HepG2 (cell line): ENCODE measurements at regions not wholly inside any gene's neighbourhood (a gene's known extent, or its start where the extent isn't known, plus 50 kb on each side); places are given as distances from the start of the nearest gene placed in this dataset.

Experiments
- ATAC-seq: fragments of 200-7000 bp; cut with Tn5 transposase; 3 replicates; pipeline ENCODE4 v1.9.1; 2020; ENCODE audit warnings: mild to moderate bottlenecking, moderate library complexity
- BruUV-seq: library from RNA; stranded (reverse); fragments of 400-500 nt; replicated peaks from 2 replicates; lab custom pipeline; 2021; lab: Mats Ljungman, UMichigan
- CTCF ChIA-PET: fragments of 300-600 bp; formaldehyde crosslinking; extraction: SDS; loops from one replicate; lab custom pipeline; 2021; ENCODE audit warnings: low total read pairs, inconsistent platforms, low intra/inter-chr PET ratio; lab: Yijun Ruan, JAX
- POLR2A ChIA-PET: fragments of 350-600 bp; sonication (Branson Sonifier 250); formaldehyde crosslinking; loops from one replicate; lab custom pipeline; 2020; ENCODE audit warnings: antibody characterized with exemption, inconsistent platforms; lab: Yijun Ruan, JAX
- DNase-seq: peaks from one replicate; pipeline ENCODE4 v3.0.0-alpha.2; 2015; ENCODE audit warnings: low spot score
- FAIRE-seq: peaks from 3 replicates; lab custom pipeline; 2011; peaks lifted over from hg19 to GRCh38; lab: Jason Lieb, UNC
- H2AFZ ChIP-seq: one replicate; pipeline ENCODE4 v1.6.1; 2011; ENCODE audit warnings: low read length, inconsistent platforms
- H3K27ac ChIP-seq: fragments of 300-600 bp; 3 replicates; pipeline ENCODE4 v1.8.0; 2011; ENCODE audit warnings: mixed run types, mild to moderate bottlenecking, mixed read lengths, low read length, inconsistent platforms; ENCODE audit not compliant: insufficient read depth; ENCODE audit errors: extremely low read length
- H3K27me3 ChIP-seq, 2 experiments: fragments of 200-600 bp in 1 of 2; 2 replicates in 1 of 2; 3 replicates in 1 of 2; pipeline versions ENCODE4 v1.6.0 to v1.8.0; 2011; ENCODE audit warnings: low read length in 2 of 2, mild to moderate bottlenecking in 2 of 2, moderate library complexity in 2 of 2, inconsistent platforms in 1 of 2; ENCODE audit not compliant: insufficient read depth in 2 of 2, control insufficient read depth in 1 of 2
- H3K36me3 ChIP-seq, 2 experiments: fragments of 200-600 bp in 1 of 2; replicated peaks in 1 of 2; 2 replicates in 1 of 2; 3 replicates in 1 of 2; pipeline versions ENCODE4 v1.5.1 to v1.8.0; 2011; ENCODE audit warnings: low read length in 2 of 2, inconsistent platforms in 1 of 2; ENCODE audit not compliant: insufficient read depth in 2 of 2, control insufficient read depth in 1 of 2
- H3K4me1 ChIP-seq: 2 replicates; pipeline ENCODE4 v1.5.1; 2012; ENCODE audit warnings: low read length, inconsistent platforms; ENCODE audit not compliant: insufficient read depth
- H3K4me2 ChIP-seq: 2 replicates; pipeline ENCODE4 v1.6.0; 2011; ENCODE audit warnings: low read depth, low read length, inconsistent platforms
- H3K4me3 ChIP-seq, 3 experiments: fragments of 200-600 bp in 1 of 3; sonication (generic), shearing (Covaris generic) in 1 of 3; replicated peaks in 1 of 3; 2 replicates each; pipeline ENCODE4 v1.5.1; 2011 to 2016; ENCODE audit warnings: low read length in 3 of 3, inconsistent platforms in 2 of 3, low read depth in 2 of 3, mild to moderate bottlenecking in 2 of 3, control low read depth in 1 of 3, mixed read lengths in 1 of 3; ENCODE audit not compliant: insufficient read depth in 1 of 3
- H3K79me2 ChIP-seq: one replicate; pipeline ENCODE4 v1.6.1; 2011; ENCODE audit warnings: low read length, inconsistent platforms; ENCODE audit not compliant: insufficient read depth
- H3K9ac ChIP-seq: 2 replicates; pipeline ENCODE4 v1.6.0; 2011; ENCODE audit warnings: mild to moderate bottlenecking, low read depth, low read length, inconsistent platforms; ENCODE audit not compliant: insufficient read depth
- H3K9me3 ChIP-seq: 2 replicates; pipeline ENCODE4 v1.5.1; 2012; ENCODE audit warnings: mild to moderate bottlenecking, low read length
- H4K20me1 ChIP-seq: 2 replicates; pipeline ENCODE4 v1.6.0; 2011; ENCODE audit warnings: inconsistent platforms, mild to moderate bottlenecking, low read length, moderate library complexity; ENCODE audit not compliant: insufficient read depth
- ARID4A ChIP-seq: sonication (generic); formaldehyde crosslinking; IDR thresholded peaks from 2 replicates; pipeline ENCODE4 v1.5.0; 2020; ENCODE audit warnings: mild to moderate bottlenecking, missing genetic modification reagents, borderline replicate concordance
- IKZF4 ChIP-seq: sonication (generic); formaldehyde crosslinking; IDR thresholded peaks from 2 replicates; pipeline ENCODE4 v1.5.1; 2020; ENCODE audit warnings: borderline replicate concordance, mild to moderate bottlenecking, low read depth, missing genetic modification reagents; ENCODE audit errors: not compliant biosample characterization
- MAFF ChIP-seq: IDR thresholded peaks from 2 replicates; pipeline ENCODE4 v1.6.1; 2011; ENCODE audit warnings: low read depth, low read length, improper control_type of control experiment
- MAFK ChIP-seq, 2 experiments: IDR thresholded peaks in 1 of 2; conservative IDR thresholded peaks in 1 of 2; 2 replicates each; pipeline ENCODE4 v1.6.1; 2011; ENCODE audit warnings: improper control_type of control experiment in 2 of 2, low read length in 2 of 2
- ZNF331 ChIP-seq: sonication (generic); formaldehyde crosslinking; IDR thresholded peaks from 2 replicates; pipeline ENCODE4 v1.4.0; 2020; ENCODE audit warnings: missing genetic modification reagents
- ZSCAN31 ChIP-seq: sonication (generic); formaldehyde crosslinking; IDR thresholded peaks from 2 replicates; pipeline ENCODE4 v1.5.0; 2020; ENCODE audit warnings: low read depth, mild to moderate bottlenecking, missing genetic modification reagents
- WGBS: methylation state at CpG from one replicate; pipeline ENCODE4 v1.1.6; 2017; ENCODE audit warnings: low lambda C conversion rate; 5-methylcytosine and 5-hydroxymethylcytosine counted together
- in situ Hi-C: cut with HindIII; loops from 2 replicates; pipeline ENCODE4 v1.10.0; 2017; ENCODE audit warnings: low pct_unique_long_range_greater_than_20kb; ENCODE audit not compliant: extremely low pct_ligation_motif_present
- intact Hi-C: fragments of 100-400 bp; cut with micrococcal nuclease; formaldehyde crosslinking; loops from one replicate; pipeline ENCODE4 v1.10.0; 2022; ENCODE audit not compliant: unreplicated experiment

- ATAC-seq = no peak
- POLR2A ChIA-PET = no interaction called here
- no peaks in the 10 kb centered on the region for H3K79me2 ChIP-seq
- intact Hi-C loops (no loop called here), in situ Hi-C loops (no loop called here)
- no peaks in the 10 kb centered on the region for H3K9me3 ChIP-seq
- H2AFZ ChIP-seq = no peak overlapping the region
- H3K27ac ChIP-seq = no peak overlapping the region
- H3K4me3 ChIP-seq = no peak overlapping the region
- CTCF ChIA-PET = no interaction called here
- 2% methylated on average over 3 of the region's 3 CpGs for WGBS
- H3K9ac ChIP-seq = no peak overlapping the region
- TF ChIP-seq MAFK (conservative IDR thresholded peaks at IDR 0.05 in 1 of 2, IDR thresholded peaks at IDR 0.05 in 1 of 2; ENCODE audit: low read length in 2 of 2) = peak; percentile 93 to 96
- no peak for TF ChIP-seq ZSCAN31 (CRISPR knock-in tag)
- peak; percentile 96 for TF ChIP-seq MAFF
- TF ChIP-seq ARID4A = no peak
- no peak for TF ChIP-seq IKZF4
- no peak for TF ChIP-seq ZNF331 (CRISPR knock-in tag)
- no peak overlapping the region for H3K4me2 ChIP-seq
- DNase-seq = no peak
- H3K4me1 ChIP-seq = no peaks in the 10 kb centered on the region
- H4K20me1 ChIP-seq = no peaks in the 10 kb centered on the region
- no peak for FAIRE-seq
- BruUV-seq = no TSS peak
- H3K27me3 ChIP-seq = peaks cover 2 to 17% of the 10 kb centered on the region in 2 experiments; a peak in 2 of 5 replicates
- H3K36me3 ChIP-seq = no peaks in the 10 kb centered on the region
Measured at GRCh38 chr3:53999725-54000124, 108.1 kb upstream of the SELENOK start.
